Astrocyte of the cerebellum (primary cell): ENCODE measurements at regions not wholly inside any gene's neighbourhood (a gene's known extent, or its start where the extent isn't known, plus 50 kb on each side); places are given as distances from the start of the nearest gene placed in this dataset.

Experiments used
- DNase-seq: peaks from one replicate; pipeline ENCODE4 v3.0.0-alpha.2; 2011; ENCODE audit warnings: low read depth
- H3K4me3 ChIP-seq: 2 replicates; pipeline ENCODE4 v1.5.1; 2011; ENCODE audit warnings: mild to moderate bottlenecking, low read depth, low read length, moderate library complexity
- CTCF ChIP-seq: IDR thresholded peaks from 2 replicates; pipeline ENCODE4 v1.5.1; 2012; ENCODE audit warnings: low read length, low read depth, moderate library complexity, mild to moderate bottlenecking; ENCODE audit errors: missing control alignments
- in situ Hi-C: cut with HindIII; loops from 2 replicates; pipeline ENCODE4 v1.10.0; 2017; ENCODE audit warnings: low sequenced_read_pairs

DNA sequence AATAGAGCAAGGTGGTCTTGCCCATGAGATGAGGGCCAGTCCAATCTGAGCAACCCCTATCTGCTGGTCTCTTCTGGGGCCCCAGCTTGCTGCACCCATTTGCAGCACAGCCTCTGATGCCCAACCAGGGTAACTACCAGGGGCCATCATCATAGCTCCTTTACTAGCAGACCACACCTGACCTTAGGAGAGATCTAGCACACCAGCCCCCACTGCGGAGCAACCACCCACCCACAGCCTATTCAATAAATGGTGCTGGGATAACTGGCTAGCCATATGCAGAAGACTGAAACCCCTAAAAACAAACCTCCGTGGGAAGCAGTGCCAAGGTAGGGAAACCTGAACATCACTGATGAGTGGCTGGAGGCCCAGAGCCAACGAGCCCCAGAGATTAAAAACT, 196.1 kb upstream of the RBBP8 start:
- DNase-seq = no peak
- in situ Hi-C loops = no loop called here
- no peak overlapping the region for H3K4me3 ChIP-seq
- TF ChIP-seq CTCF = no peak

- no peak overlapping the region for H3K4me3 ChIP-seq
- no peak for TF ChIP-seq CTCF
- in situ Hi-C loops = no loop called here
- no peak for DNase-seq
These were observed 194.0 kb upstream of the RBBP8 start for GRCh38 chr18:22739061-22739642.

GRCh38 chr18:22739789-22740188, 193.3 kb upstream of the RBBP8 start:
- in situ Hi-C loops = no loop called here
- no peak for TF ChIP-seq CTCF
- H3K4me3 ChIP-seq = no peak overlapping the region
- DNase-seq = no peak

GRCh38 chr18:22741318-22741717, 191.8 kb upstream of the RBBP8 start:
- DNase-seq = no peak
- no peak for TF ChIP-seq CTCF
- H3K4me3 ChIP-seq = no peak overlapping the region
- in situ Hi-C loops = no loop called here

- no peak overlapping the region for H3K4me3 ChIP-seq
- no peak for DNase-seq
- in situ Hi-C loops = no loop called here
- TF ChIP-seq CTCF = no peak
These were observed 190.7 kb upstream of the RBBP8 start for GRCh38 chr18:22742409-22742808.

DNA sequence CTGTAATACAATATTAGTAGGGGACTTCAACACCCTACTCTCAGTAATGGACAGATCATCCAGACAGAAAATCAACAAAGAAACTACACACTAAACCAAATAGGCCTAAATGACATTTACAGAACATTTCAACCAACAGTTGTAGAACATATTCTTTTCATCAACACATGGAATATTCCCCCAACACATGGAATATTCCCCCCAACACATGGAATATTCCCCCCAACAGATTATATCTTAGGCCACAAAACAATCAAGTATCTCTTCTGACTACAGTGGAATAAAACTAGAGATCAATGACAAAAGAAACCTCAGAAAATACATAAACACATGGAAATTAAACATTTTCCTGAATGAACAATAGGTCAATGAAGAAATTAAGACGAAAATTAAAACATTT, 187.2 kb upstream of the RBBP8 start:
- TF ChIP-seq CTCF = no peak
- no peak overlapping the region for H3K4me3 ChIP-seq
- in situ Hi-C loops = no loop called here
- no peak for DNase-seq

- no peak for TF ChIP-seq CTCF
- no peak overlapping the region for H3K4me3 ChIP-seq
- in situ Hi-C loops = no loop called here
- no peak for DNase-seq
These were observed 181.1 kb upstream of the RBBP8 start for GRCh38 chr18:22752014-22752413.
